ENCODE measurements at regions not wholly inside any gene's neighbourhood (a gene's known extent, or its start where the extent isn't known, plus 50 kb on each side); places are given as distances from the start of the nearest gene placed in this dataset.

DNA sequence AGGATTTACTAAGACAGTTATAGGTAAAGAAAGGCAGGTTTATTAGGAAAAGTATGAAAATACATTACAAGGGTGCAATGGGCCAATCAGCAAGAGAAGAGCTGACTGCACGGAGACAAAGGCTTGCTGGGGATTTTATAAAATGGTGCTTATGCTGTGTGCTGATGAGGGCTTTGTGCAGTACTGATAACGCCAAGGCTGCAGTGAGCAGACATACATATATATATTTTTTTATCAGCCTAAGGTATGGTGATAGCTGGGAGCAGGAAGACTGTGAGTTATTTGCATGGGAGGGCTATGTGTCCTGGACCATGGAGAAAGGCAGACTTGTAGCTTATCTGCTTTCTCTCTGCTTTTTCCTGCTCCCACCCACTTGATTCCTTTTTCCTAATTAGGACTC, 208.1 kb upstream of the ACTBL2 start:
- DNase-seq: no peak

DNA sequence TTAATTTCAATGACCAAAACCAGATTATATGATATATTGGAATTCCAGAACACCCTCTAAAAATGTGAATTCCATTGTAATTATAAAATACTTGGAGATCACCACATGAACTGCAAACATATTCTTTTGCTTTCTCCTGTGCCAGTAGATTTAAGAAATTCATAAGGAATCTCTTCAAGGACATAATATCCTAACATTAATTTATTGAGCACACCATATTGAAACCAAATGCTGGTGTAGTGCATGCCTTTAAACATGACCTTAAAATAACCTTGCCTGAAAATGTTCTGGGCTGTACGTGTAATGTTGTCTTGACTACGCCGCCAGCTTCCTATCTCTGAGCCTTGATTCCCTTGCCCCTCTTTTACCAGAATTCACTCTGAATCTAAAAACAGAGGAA, 205.0 kb upstream of the ACTBL2 start:
- DNase-seq: no peak

DNA sequence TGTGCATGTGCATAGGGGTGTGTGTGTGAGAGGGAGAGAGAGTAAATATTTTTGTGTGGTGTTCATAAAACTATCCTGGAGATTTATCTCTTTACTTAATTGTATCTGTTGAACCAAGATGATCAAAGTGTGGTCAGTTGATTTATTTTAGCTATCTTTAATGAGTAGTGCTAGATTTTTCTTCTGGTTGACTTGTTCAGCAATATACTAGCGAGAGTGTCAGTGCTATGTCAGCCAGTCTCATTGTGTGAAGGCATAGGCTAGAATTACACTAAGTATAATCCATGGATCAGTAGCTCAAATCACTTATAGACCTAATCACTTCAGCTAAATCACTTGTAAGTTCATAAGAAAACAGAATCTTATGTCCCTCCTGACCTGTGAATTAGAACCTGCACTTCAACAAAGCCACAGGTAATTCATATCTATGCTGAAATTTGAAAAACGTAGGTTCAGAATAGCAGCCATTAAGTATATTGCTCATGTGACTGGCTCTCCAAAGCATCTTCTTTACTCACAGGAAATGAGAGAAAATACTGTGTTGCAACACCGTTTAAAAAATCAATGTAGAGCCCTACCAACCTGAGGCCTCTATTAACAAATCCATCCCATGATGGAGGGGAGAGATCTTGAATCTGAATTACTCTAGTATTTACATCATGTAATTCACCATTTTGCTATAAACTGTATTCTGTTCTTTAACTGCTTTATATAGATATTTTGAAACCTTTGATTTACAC, 203.1 kb upstream of the ACTBL2 start:
- no peak for DNase-seq

DNA sequence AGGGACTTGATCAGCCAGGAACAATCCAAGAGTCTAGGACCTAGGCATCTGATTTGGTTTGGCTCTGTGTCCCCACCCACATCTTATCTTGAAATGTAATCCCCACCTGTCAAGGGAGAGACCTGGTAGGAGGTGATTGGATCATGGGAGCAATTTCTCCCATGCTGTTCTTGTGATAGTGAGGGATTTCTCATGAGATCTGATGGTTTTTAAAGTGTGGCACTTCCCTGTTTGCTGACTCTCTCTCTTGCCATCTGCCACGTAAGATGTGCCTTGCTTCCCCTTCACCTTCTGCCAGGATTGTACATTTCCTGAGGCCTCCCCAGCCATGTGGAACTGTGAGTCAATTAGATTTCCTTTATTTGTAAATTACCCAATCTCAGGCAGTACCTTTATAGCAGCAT, 201.7 kb upstream of the ACTBL2 start:
- DNase-seq: no peak

DNA sequence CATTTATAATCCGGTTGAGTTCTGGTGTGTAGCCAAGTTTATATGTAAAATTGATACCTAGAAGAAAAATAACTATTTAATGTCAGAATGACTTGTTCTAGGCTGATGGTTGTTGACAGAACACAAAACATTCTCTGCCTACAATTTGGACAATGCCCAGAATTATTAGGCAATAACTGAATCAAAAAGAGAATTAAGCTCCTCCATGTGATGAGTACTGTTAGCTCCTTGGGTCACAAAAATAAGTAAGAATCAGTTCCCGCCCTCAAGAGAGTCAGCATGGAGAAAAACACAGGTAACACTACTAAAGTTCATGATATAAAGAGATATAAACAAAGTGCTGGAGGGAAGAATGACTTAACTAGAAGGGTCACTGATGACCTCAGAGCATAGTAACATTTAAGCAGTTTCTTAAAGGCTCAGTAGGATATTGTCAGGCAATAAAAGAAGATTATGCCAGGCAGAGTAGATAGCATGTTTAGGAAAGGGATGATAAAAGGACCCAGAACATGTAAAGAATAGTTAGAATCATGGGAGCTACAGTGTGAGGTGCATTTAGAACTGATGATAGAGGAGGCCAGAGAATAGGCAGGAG, 200.5 kb upstream of the ACTBL2 start:
- DNase-seq: no peak

DNA sequence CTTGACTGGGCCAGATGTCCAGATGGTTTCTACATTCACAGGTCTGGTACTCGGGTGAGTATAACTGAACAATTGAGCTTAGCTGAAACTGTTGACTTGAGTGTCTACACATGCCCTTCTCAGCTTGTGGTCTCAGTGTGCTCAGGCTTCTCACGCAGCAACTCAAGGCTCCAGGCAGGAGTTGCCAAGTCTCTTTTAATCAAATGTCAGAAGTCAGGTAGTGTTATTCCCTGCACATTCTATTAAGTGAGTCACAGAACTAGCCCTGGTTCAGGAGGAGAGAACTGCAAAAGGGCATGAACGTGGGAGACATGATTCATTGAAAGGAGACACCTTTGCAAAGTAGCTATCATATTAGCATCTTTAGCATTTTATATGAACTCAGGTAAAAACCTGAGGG, 199.3 kb upstream of the ACTBL2 start:
- DNase-seq: no peak

DNA sequence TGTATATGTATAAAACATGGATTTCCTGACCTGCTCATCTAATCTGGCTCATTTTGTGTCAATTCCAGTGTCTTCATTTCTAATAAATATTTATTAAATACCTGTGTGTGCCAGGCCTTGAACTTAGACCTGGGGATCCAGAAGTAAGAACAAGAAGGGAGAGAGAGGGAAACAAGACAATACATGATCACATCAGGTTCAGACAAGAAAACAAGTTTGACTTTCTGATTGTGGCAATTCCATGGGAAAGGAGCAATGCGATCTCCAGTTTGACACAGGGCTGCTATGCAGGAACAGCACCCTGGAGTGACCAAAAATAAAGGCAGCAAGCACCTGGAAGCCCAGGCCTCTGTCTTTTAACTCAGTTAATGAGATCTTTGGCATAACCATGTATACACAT, 198.1 kb upstream of the ACTBL2 start:
- no peak for DNase-seq

DNA sequence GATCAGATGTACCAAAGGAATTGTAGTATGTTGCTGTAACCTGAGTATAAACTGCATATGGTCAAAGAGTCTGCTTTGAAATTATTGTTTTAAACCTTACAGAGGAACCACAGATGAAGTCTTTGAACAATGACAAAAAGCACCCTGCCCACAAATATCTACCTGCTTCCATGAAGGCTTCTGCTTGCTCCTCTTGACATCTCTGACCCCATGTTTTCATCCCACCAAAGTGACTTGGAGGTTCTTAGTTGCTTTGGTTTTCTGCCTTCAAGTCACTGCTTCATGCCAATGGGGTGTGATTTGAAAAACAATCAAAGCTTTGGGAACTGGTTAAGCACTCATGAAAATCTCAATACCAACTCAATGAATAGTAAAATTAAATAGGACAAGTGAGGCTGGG, 194.6 kb upstream of the ACTBL2 start:
- DNase-seq: no peak

DNA sequence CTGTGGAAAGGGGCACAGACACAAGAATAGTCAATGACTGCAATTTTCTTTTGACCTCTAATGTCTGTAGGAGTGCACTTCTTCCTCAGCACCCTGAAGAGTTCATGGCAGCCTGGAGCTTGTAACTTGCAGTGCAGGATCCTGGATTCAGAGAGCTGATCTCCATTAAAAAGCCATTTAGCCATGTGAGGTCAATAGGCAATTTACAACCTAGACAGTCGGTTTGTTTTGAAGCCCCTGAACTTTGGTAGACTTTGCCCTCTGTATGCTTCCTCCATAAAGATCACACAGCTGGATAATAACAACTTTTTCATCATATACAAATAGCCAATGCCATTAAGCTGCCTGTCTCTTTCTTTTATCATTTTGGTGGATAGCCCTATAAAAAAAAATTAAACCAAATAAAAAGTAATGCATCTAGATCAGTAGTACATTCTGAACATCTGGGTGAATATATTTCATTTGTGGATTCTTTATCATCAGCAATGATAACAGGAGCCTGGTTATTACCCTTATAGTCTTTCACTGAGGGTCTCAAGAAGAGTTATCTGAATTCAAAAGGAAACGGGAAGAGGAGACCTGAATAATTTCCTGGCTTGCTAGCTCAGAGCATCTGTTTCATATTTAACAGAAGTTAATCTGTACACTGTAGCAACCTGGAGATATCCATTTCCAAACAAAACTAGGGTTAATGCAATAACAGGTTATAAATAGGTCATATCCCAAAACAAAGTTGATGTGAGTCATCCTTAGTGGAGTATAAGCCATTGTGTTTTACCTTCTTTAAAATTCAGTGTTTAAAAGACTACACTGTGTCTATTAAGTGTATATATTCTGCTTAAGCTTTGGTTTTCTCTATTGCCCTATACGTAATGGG, 193.8 kb upstream of the ACTBL2 start:
- DNase-seq: no peak

DNA sequence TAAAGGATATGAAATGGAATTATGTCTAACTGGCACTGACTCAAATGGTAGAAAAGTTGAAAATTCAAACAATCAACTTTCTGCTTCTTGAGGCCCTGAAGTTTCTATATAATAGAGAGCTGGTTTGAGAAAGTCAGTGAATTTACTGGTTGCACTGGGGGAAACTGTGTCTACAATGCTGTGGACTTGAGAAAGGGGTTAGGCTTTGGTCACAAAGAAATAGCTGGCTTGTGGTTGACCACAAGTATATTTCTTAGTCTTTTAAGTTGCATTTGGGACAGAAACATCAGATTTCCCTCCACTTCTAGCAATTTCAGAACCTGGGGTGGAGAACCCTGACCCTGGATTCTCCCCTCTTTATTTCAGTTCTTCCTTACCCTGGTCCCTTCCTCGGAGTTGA, 192.6 kb upstream of the ACTBL2 start:
- DNase-seq: no peak

DNA sequence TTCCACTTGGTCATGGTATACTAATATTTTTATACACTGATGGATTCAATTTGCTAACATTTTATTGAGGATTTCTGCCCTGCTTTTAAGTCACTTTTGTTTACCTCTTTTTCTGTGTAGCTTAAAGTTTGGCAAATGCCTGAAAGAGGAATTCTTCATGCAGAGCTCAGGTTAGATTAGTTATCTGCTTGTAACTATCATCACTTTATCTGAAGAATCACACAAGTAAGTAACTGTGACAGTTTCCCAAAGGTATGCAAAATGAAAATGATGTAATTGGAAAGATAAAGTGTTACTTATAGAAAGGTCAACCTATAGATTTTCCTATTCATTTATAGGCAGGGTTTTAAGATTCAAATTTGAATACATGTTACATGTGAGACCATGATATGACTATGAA, 188.8 kb upstream of the ACTBL2 start:
- DNase-seq: no peak

DNA sequence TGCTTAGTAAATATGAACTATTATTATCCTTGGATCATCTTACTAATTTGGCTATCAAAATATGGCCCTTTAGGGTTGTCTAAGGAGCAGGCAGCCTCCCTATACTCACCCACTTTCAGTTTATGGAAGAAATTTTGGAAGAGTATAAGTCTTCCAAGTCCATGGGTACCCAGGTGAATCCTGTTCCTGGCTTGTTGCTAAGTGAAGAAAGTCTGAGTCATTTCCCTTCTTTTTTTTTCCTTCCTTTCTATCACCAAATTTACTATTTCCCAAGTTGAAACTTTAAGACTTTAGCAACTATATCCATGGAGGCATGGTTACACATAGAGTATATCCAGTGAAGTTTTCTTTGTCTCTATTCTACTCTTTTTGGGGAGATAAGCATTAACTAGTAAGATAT, 184.0 kb upstream of the ACTBL2 start:
- no peak for DNase-seq

DNA sequence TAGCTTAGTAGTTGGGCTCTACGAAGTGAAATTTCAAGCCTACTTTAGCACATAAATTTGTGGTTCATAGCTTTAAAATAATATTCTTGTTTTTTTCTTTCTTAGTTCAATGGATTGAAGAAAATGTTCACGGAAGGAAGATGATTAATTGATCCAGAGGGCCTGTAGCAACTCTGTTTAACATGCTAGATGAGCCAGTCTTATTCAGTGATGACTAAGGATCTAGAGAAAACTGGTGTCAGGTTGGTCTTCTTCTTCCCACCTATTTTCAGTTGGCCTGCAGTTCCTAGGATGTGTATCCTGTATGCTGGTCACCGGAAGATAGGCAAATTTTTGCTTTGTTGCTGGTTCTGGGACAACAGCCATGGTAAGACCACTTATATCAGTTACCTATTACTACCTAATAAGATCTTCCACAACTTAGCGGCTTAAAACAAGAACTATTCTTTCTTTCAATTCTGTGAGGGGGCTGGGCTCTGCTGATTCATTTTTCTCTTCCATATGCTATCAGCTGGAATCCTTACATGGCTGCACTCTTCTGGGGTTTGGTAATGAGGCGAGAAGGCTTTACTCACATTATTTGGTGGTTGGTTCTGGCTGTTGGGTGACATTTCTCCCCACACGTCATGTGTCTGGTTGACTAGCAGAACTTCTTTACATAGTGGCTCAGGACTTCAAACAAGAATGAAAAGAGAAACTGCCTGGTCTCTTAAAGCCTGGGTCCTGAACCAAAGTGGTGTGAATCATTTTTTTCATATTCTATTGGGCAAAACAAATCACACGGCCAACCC, 182.7 kb upstream of the ACTBL2 start:
- DNase-seq: no peak

DNA sequence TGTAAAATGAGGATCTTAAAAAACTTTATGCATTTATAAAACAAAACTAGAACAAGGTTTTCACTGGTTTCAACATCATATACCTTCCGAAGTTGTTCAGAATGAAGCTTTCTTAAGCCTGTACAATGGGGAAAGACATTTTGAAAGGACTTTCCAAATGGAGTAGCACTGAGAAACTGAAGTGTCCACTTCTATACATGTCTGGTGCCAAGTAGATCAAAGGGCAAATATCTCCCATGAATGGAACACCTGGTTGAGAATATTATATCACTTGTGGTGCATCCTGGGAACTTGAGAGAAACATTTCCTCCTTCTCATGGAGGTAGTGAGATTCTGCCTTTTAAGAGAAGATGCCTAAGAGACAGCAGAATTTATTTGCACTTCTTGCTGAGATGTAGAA, 182.1 kb upstream of the ACTBL2 start:
- DNase-seq: no peak

DNA sequence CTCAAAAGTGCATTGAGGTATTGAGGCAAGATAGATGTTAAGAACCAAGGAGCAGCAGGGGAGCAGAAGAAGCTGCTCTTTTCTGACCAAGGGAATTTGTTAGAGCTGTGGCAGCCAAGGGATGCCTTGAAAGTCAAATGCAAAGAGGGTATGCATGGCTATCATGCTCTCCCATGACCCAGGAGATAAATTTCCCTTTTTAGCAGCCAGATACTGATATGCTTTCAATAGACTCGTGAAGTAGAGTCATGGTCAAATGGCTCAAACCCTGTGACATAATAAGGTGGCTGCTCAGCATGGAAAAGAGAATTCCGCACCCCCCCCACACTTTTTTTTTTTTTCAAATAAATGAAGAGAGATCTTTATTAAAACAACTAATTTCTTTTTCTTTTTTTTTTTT, 180.9 kb upstream of the ACTBL2 start:
- no peak for DNase-seq

DNA sequence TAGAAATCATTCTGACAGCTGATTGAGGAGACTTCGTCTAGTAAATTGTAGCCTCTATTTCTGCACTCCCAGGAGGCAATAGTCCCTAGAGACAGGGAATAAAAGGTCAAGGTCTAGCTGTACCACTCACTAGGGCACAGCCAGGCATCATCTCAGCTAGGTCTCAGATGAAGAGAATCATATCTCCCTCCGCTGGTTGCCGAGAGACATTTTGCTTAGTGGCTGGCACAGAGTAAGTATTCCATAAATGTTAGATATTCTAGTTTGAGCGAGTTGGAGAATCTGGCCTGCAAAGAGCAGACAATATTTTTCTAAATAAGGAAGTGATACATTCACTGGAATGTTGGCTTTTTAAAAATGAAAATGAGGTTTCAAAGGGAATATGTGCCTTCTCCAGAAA, 180.4 kb upstream of the ACTBL2 start:
- DNase-seq: no peak

DNA sequence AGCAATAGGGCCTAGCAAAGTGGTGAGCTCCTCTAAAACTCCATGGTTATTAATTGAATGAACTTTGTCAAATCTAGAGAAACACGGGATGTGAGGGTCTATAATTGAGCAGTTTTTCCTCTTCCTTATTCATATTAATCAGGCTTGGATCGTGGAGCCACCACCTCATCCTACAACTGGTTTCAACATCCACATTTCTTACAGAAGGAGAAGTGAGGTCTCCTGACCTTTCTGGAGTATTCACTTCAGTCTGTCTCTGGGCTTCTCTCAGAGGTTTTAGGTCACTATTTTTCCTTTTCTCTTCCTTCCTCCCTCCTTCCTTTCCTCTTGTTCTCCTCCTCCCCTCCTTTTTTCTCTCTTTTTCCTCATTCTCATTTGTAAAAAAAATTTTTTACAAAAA, 177.3 kb upstream of the ACTBL2 start:
- no peak for DNase-seq

DNA sequence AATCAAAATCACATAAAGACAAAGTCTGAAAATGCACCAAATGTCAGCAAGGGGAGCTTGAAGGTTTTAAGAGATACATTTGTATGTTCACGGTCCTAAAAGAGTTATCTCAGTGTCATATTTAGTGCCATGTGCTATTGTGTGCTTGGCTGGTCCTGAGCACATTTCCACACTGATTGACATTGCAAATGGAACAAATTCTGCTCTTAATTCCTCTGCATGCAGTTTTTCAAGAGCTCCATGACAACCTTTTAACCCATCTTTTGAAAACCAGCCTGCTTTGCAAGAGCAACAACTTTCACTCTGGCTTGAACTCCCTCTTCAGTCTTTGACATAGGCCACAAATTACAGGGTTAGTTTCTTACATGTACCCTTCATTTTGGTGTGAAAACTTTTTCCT, 175.4 kb upstream of the ACTBL2 start:
- DNase-seq: no peak

DNA sequence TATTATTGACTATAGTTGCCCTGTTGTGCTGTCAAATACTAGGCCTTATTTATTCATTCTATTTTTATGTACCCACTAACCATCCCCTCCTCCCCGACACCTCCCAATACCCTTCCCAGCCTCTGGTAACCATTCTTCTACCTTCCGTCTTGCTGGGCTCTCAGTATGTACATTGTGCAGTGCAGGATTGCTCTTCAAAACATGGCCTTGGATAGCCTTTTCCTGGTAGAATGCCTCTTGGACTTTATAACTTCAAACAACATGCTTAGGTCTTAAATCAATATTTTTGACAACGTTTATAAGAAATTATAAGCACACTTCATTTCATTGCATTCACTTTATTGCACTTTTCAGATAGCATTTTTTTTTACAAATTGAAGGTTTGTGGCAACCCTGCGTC, 172.6 kb upstream of the ACTBL2 start:
- DNase-seq: no peak

DNA sequence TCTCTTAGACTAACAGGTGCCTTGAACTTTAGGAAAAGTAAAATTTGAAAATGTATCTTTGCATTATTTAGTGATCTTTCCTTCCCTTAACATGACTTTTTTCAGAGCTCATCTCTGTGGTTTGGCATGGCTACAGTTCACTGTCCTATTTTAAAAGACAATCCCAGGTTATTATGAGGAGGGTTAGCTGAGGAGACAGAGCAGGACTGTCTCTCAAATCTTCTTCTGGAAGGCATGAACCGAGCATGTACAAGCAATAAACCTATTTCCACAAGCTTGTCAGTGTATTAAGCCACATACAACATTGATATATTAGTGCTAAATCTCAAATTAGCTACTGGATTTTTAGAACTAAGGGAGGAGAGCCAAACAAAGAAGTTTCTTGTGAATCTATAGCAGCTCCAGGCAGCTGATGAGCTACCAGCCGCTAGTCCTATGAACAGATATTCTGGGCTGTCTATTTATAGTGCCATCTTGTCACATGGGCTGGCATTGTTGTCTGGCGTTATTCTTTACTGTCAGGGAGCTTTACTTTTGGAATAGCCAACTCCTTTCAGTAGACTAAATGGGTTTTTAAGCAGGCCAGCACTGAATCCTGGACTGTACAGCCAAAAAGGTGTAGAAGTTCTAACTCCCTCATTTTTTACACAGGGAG, 171.2 kb upstream of the ACTBL2 start:
- DNase-seq: no peak

DNA sequence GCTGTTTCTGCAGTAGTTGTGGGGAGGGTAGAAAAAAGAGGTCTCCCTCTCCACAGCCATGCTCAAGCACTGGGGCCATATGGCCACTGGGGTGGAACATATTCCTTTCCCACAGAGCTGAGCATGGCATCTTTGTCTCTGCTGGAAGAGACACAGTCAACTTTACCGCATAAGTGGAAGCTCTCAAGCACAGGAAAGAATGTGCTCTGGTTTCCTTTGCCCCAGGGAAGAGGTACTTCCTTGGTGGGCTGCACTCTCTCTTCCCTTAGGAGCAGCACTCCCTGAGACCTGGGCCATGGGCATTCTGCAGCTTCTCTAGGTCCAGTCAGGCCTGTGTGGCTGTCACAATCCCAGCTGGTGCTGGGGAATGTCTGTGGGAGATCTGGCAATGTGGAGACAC, 168.5 kb upstream of the ACTBL2 start:
- no peak for DNase-seq

DNA sequence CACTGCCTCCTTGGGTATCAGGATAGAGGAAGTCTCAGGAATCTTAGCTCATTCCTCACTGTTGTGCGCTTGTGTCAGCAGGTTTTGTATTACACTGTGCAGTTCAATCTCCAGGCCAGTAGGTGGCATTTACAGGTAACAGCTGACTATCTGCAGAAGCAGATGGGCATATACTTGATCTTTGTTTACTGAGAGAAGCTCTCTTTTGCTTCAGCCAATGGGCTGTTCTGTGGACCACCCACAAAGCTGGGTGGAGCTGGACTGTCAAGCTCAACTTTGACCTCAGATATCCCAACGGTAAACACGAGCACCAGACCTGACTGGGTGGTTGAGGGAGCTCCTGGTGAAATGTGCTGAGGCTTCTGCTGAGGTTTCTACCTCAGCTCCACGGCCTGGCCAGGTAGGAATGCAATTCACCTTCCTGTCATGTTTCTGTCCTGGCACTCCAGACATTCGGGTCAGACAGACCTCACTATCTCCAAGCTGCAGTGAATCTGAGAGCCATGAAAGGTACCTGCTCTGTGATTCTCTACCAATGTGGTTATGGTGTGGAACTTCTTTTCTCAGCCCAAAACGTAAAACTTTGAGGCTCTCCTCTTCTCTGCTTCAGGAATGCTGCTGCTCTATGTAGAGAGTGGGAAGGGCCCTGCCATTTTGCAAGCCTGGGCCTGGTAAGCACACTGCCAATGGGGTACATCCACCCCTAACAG, 167.9 kb upstream of the ACTBL2 start:
- peak; percentile 27 for DNase-seq
